ENCODE measurements at regions not wholly inside any gene's neighbourhood (a gene's known extent, or its start where the extent isn't known, plus 50 kb on each side); places are given as distances from the start of the nearest gene placed in this dataset.

DNA sequence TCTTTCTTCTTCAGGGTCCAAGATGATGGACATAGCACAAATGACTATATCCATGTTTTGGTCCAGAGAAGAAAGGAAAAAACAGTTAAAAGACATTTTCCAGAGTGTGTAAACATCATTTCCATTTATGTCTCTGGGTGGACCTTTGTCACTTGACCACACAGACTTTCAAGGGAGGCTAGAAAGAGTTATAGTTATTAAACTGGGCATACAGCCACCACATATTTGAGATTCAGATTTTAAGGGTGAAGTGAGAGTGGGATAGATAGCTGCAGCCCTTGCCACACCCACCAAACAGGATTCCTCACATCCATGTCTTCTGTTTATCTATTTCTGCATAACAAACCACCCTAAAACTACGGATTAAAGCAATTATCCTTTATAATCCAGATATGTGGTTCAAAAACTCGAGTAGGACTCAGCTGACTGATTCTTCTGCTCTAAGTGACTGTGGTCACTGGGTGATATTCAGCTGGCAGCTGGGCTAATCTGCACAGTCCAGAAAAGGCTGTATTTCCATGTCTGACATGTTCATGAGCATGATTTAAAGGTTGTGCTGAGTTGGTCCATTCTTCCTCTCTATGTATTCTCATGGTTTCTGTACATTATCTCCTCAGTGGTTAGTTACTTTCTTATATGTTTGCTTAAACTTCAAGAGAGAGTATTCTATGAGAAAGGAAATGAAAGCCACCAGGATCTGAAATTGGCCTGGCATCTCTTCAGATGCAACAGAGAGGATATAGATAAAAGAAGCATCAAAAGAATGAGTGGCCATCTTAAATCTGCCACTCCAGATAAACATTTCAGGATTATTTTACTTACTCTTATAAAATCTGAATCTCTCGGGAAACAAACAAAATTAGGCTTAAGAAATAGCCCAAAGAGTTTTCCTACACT lies 459.8 kb upstream of the CTSO start:
- no peak for DNase-seq
- peaks cover 27% of the 10 kb centered on the region for H3K36me3 Mint-ChIP-seq (ENCODE audit: low read depth)
- peaks cover 33% of the 10 kb centered on the region for H3K9me3 Mint-ChIP-seq
- TF ChIP-seq, protein P1, sequence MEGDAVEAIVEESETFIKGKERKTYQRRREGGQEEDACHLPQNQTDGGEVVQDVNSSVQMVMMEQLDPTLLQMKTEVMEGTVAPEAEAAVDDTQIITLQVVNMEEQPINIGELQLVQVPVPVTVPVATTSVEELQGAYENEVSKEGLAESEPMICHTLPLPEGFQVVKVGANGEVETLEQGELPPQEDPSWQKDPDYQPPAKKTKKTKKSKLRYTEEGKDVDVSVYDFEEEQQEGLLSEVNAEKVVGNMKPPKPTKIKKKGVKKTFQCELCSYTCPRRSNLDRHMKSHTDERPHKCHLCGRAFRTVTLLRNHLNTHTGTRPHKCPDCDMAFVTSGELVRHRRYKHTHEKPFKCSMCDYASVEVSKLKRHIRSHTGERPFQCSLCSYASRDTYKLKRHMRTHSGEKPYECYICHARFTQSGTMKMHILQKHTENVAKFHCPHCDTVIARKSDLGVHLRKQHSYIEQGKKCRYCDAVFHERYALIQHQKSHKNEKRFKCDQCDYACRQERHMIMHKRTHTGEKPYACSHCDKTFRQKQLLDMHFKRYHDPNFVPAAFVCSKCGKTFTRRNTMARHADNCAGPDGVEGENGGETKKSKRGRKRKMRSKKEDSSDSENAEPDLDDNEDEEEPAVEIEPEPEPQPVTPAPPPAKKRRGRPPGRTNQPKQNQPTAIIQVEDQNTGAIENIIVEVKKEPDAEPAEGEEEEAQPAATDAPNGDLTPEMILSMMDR (IDR thresholded peaks at IDR 0.05), result no peak
- no peak overlapping the region for H3K27ac Mint-ChIP-seq
- peaks cover 10% of the 10 kb centered on the region for H3K4me1 Mint-ChIP-seq
- H3K27me3 Mint-ChIP-seq (ENCODE audit: low read depth, poor library complexity), result no peaks in the 10 kb centered on the region
- H3K4me3 Mint-ChIP-seq, result no peak overlapping the region

DNA sequence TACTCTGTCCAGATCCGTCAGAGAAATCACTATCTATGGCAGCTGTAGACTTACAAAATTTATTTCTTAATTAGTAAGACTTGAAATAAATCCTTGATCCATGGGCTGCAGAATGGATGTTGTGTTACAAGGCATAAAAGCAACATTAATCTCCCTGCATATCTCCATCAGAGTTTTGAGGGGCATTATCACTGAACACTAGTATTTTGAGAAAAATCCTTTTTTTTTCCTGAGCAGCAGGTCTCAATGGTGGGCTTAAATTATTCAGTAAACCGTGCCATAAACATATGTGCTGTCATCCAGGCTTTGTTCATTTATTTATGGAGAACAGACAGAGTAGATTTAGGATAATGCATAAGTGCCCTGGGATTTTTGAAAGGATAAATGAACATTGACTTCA lies 457.9 kb upstream of the CTSO start:
- Mint-ChIP-seq H3K36me3 (ENCODE audit: low read depth) (peaks cover 15% of the 10 kb centered on the region), H3K4me3 (no peak overlapping the region), H3K4me1 (peaks cover 9% of the 10 kb centered on the region), H3K9me3 (peaks cover 30% of the 10 kb centered on the region), H3K27me3 (ENCODE audit: low read depth, poor library complexity) (no peaks in the 10 kb centered on the region), H3K27ac (no peak overlapping the region)
- no peak for DNase-seq
- TF ChIP-seq, protein P1 (IDR thresholded peaks at IDR 0.05), result no peak

DNA sequence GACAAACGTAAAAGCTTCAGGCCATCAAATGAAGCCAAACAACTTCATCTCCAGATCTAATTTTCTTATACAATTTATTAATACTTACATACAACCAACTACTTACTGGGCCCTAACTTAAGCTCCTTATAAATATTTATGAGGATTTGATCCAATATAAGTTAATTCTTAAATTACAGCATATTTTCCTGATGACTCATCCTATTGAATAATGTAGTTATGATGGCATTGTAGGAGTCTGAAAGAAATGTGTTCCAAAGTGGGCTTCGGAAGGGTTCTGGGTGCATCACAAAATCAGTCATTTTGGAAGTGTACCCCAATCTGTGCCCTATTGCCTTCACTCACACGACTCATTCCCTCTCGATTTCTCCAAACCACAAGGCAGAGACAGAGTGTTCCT lies 455.1 kb upstream of the CTSO start:
- H3K27ac Mint-ChIP-seq, result no peak overlapping the region
- DNase-seq, result no peak
- TF ChIP-seq, protein P1 (IDR thresholded peaks at IDR 0.05), result no peak
- peaks cover 44% of the 10 kb centered on the region for H3K9me3 Mint-ChIP-seq
- H3K4me1 Mint-ChIP-seq, result peaks cover 3% of the 10 kb centered on the region
- peaks cover 25% of the 10 kb centered on the region for H3K36me3 Mint-ChIP-seq (ENCODE audit: low read depth)
- no peak overlapping the region for H3K4me3 Mint-ChIP-seq
- no peaks in the 10 kb centered on the region for H3K27me3 Mint-ChIP-seq (ENCODE audit: low read depth, poor library complexity)

DNA sequence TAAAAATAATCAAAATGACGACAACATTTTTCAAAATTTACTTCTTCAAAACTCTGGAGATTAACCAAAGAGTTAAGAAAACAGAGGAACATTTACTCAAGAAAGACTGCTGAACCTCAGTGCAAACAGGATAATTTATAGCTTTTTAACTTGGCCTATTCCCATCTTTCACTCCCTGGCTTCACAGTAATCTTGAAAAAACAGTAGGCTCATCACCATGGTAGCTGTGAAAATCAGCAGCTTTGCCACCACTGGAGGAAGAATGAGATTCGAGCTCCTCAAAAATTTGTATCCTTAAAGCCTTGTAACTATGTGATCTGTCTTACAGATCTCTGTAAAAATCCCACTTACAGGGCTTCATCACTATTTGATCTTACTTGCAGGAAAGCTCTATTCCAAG lies 447.7 kb upstream of the CTSO start:
- H3K27ac Mint-ChIP-seq, result peak overlapping the region; percentile 89
- peaks cover 49% of the 10 kb centered on the region for H3K4me1 Mint-ChIP-seq
- TF ChIP-seq, protein P1 (IDR thresholded peaks at IDR 0.05), result no peak
- DNase-seq, result no peak
- peaks cover 40% of the 10 kb centered on the region for H3K36me3 Mint-ChIP-seq (ENCODE audit: low read depth)
- H3K9me3 Mint-ChIP-seq, result peaks cover 46% of the 10 kb centered on the region
- no peaks in the 10 kb centered on the region for H3K27me3 Mint-ChIP-seq (ENCODE audit: low read depth, poor library complexity)
- H3K4me3 Mint-ChIP-seq, result no peak overlapping the region

DNA sequence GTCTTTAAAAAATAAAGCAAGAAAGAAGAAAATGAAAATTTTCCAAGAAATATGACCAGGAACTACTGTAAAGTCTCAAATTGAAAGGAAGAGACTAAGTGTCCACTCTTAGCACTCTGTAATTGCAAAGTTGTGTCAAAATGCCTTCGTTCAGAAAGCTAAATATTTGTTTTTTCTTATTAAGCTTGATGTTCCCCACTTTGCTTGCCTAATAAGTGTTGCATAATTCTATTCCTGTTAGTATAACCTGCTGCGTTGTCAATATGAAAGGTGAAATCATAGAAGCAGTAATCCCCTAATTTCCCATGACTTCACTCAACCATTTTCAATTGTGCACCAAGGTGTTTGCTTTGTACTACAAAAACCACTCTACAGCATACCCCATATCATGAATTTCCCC lies 442.9 kb upstream of the CTSO start:
- no peaks in the 10 kb centered on the region for H3K27me3 Mint-ChIP-seq (ENCODE audit: low read depth, poor library complexity)
- peaks cover 17% of the 10 kb centered on the region for H3K9me3 Mint-ChIP-seq
- peaks cover 14% of the 10 kb centered on the region for H3K36me3 Mint-ChIP-seq (ENCODE audit: low read depth)
- TF ChIP-seq, protein P1 (IDR thresholded peaks at IDR 0.05), result no peak
- H3K4me3 Mint-ChIP-seq, result no peak overlapping the region
- H3K27ac Mint-ChIP-seq, result no peak overlapping the region
- DNase-seq, result no peak
- H3K4me1 Mint-ChIP-seq, result peaks cover 40% of the 10 kb centered on the region

DNA sequence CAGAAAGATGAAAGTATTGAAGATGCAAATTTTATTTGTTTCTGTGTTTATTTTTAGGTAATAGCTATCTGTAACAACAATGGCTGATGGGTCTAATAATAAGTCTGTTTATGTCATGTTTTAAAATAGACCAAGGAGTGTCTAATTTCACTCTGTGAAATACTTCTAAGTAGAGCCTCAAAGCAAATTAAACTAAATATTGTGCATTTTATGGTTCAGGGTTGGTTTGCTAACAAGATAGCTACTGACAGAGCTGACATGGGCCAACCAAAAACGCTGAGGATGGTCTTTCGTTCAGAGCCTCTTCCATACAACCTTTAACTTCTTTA lies 437.6 kb upstream of the CTSO start:
- H3K9me3 Mint-ChIP-seq, result peaks cover 15% of the 10 kb centered on the region
- H3K27ac Mint-ChIP-seq, result no peak overlapping the region
- TF ChIP-seq, protein P1 (IDR thresholded peaks at IDR 0.05), result no peak
- H3K4me1 Mint-ChIP-seq, result peaks cover 5% of the 10 kb centered on the region
- no peak for DNase-seq
- peaks cover 13% of the 10 kb centered on the region for H3K36me3 Mint-ChIP-seq (ENCODE audit: low read depth)
- no peak overlapping the region for H3K4me3 Mint-ChIP-seq
- no peaks in the 10 kb centered on the region for H3K27me3 Mint-ChIP-seq (ENCODE audit: low read depth, poor library complexity)
